ENCODE measurements at regions not wholly inside any gene's neighbourhood (a gene's known extent, or its start where the extent isn't known, plus 50 kb on each side); places are given as distances from the start of the nearest gene placed in this dataset.

GRCh38 chr21:29396951-29397455 lies 98.3 kb downstream of the BACH1 start:
- DNase-seq (ENCODE audit: low read depth, low spot score): no peak
- in situ Hi-C loops (cut with HindIII; ENCODE audit: low pct_unique_long_range_greater_than_20kb, low sequenced_read_pairs): no loop called here

GRCh38 chr21:29403301-29403700 lies 104.6 kb downstream of the BACH1 start:
- no peak for DNase-seq (ENCODE audit: low read depth, low spot score)
- in situ Hi-C loops (cut with HindIII; ENCODE audit: low pct_unique_long_range_greater_than_20kb, low sequenced_read_pairs): no loop called here

- in situ Hi-C loops (cut with HindIII; ENCODE audit: low pct_unique_long_range_greater_than_20kb, low sequenced_read_pairs): no loop called here
- no peak for DNase-seq (ENCODE audit: low read depth, low spot score)
These were observed 105.3 kb downstream of the BACH1 start for GRCh38 chr21:29403922-29404538.

DNA sequence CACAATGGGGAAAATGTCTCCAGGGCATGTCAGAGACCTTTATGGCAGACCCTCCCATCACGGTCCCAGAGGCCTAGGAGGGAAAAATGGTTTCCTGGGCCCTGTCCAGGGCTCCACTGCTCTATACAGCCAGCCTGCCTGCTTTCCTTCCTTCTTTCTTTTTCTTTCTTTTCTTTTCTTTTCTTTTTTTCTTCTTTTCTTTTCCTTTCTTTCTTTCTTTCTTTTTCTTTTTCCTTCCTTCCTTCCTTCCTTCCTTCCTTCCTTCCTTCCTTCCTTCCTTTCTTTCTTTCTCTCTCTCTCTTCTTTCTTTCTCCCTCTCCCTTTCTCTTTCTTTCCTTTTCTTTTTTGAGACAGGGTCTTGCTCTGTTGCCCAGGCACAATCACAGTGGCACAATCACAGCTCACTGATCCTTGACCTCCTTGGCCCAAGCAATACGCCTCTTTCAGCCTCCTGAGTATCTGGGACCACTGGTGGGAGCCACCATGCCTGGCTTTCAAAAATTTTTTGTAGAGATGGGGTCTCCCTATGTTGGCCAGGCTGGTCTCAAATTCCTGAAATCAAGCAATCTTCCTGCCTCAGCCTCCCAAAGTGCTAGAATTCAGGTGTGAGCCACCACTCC lies 106.9 kb downstream of the BACH1 start:
- in situ Hi-C loops (cut with HindIII; ENCODE audit: low pct_unique_long_range_greater_than_20kb, low sequenced_read_pairs): no loop called here
- no peak for DNase-seq (ENCODE audit: low read depth, low spot score)

DNA sequence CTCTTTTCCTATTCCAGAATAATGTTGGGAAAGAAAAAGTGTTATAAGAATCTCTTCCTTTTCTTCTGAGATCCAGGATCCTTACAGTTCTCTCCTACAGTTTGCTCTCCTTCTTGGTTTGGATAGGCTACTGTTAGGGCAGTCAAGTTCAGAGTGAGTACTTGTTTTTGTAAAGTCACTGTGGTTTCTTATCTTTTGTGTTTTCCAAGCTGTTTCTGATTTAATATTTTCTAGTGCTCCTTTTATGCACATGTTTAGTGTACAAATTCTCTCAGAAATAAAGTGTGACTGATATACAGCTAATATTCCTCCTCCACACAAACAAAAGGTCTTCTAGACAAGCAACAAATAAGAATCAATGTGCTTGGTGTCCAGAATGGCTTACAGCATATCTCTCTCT lies 107.7 kb downstream of the BACH1 start:
- no peak for DNase-seq (ENCODE audit: low read depth, low spot score)
- in situ Hi-C loops (cut with HindIII; ENCODE audit: low pct_unique_long_range_greater_than_20kb, low sequenced_read_pairs): no loop called here

- no peak for DNase-seq (ENCODE audit: low read depth, low spot score)
- in situ Hi-C loops (cut with HindIII; ENCODE audit: low pct_unique_long_range_greater_than_20kb, low sequenced_read_pairs): no loop called here
These were observed 108.8 kb downstream of the BACH1 start for GRCh38 chr21:29407571-29407970.

- in situ Hi-C loops (cut with HindIII; ENCODE audit: low pct_unique_long_range_greater_than_20kb, low sequenced_read_pairs): no loop called here
These were observed 115.0 kb downstream of the BACH1 start for GRCh38 chr21:29413683-29414082.

GRCh38 chr21:29416268-29416667 lies 117.5 kb downstream of the BACH1 start:
- peak; percentile 24 for DNase-seq (ENCODE audit: low read depth, low spot score)
- in situ Hi-C loops (cut with HindIII; ENCODE audit: low pct_unique_long_range_greater_than_20kb, low sequenced_read_pairs): no loop called here

More at GRCh38 chr21:29413683-29414082, 115.0 kb downstream of the BACH1 start:
- DNase-seq (ENCODE audit: low read depth, low spot score): no peak

- no peak for DNase-seq (ENCODE audit: low read depth, low spot score)
- in situ Hi-C loops (cut with HindIII; ENCODE audit: low pct_unique_long_range_greater_than_20kb, low sequenced_read_pairs): no loop called here
These were observed 120.1 kb downstream of the BACH1 start for GRCh38 chr21:29418813-29419212.

DNA sequence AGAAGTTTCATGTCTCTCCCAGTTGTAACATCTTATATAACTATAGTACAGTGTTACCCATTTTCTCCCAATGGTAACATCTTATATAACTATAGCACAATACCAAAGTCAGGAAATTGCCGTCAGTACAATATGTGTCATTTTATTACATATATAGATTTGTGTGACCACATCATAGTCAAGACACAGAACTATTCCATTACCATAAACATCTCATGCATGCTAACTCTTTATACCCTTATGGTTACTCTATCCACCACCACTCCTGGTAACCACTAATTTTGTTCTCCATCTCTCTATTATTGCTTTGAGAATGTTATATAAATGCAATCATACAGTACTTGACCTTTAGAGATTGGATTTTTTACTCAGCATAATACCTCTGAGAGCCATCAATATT lies 120.7 kb downstream of the BACH1 start:
- DNase-seq (ENCODE audit: low read depth, low spot score): no peak
- in situ Hi-C loops (cut with HindIII; ENCODE audit: low pct_unique_long_range_greater_than_20kb, low sequenced_read_pairs): no loop called here

GRCh38 chr21:29423099-29423870 lies 124.6 kb downstream of the BACH1 start:
- in situ Hi-C loops (cut with HindIII; ENCODE audit: low pct_unique_long_range_greater_than_20kb, low sequenced_read_pairs): no loop called here
- DNase-seq (ENCODE audit: low read depth, low spot score): peak; percentile 75

DNA sequence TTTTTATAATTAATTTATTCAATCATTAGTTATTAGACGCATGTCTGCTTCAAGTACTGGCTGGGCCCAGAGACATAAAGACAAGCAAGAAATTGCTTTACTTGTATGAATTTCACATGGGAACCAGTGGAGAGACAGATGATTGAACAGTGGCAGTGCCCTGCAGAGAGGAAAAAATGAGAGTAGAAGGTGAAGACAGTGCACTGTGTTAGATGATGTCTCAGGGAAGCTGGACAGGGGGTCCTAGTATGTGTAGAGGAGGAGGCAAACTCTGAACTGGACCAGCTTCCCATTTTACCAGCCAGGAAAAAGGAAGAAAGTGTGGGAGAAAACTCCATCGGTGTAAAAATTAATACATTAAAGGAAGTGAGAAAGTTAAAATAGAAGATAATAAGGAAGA lies 126.0 kb downstream of the BACH1 start:
- no peak for DNase-seq (ENCODE audit: low read depth, low spot score)
- in situ Hi-C loops (cut with HindIII; ENCODE audit: low pct_unique_long_range_greater_than_20kb, low sequenced_read_pairs): no loop called here

DNA sequence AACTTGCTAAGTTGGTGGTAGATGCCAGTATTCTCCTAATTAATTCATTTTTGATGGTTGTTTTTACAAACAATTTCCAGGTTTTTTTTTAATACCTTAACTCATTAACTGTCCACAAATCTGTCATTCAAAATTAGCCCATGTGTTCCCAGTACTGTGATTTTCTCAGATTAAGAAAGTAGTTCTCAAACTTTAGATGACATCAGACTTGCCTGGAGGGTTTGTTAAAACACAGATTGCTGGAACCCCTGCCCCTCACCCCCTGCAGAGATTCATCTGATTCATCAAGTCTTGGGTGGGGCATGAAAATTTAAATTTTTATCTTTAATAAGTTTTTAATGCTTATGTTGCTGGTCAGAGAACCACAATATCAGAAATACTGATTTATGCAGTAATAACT lies 130.5 kb downstream of the BACH1 start:
- in situ Hi-C loops (cut with HindIII; ENCODE audit: low pct_unique_long_range_greater_than_20kb, low sequenced_read_pairs): no loop called here
- DNase-seq (ENCODE audit: low read depth, low spot score): no peak

GRCh38 chr21:29430030-29430429 lies 131.3 kb downstream of the BACH1 start:
- in situ Hi-C loops (cut with HindIII; ENCODE audit: low pct_unique_long_range_greater_than_20kb, low sequenced_read_pairs): no loop called here
- DNase-seq (ENCODE audit: low read depth, low spot score): no peak

DNA sequence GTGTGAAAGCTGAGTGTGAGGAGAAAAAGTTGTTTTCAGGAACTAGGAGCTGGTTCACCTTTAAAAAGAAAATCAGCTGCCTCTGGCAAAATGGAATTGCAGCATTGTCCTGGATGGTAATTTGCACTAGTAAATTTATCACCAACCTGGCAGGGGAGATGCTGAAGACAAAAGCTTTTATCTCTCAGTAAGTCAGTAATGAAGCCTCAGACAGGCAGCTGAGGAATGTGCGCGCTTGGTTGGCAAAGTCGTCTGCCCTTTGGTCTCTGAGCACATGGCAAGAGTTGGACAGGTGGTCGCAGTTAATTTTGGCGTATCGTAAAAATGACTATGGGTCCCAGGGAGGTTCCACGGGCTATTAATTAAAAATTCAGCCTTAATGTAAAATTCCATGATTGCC lies 131.9 kb downstream of the BACH1 start:
- in situ Hi-C loops (cut with HindIII; ENCODE audit: low pct_unique_long_range_greater_than_20kb, low sequenced_read_pairs): no loop called here
- no peak for DNase-seq (ENCODE audit: low read depth, low spot score)

DNA sequence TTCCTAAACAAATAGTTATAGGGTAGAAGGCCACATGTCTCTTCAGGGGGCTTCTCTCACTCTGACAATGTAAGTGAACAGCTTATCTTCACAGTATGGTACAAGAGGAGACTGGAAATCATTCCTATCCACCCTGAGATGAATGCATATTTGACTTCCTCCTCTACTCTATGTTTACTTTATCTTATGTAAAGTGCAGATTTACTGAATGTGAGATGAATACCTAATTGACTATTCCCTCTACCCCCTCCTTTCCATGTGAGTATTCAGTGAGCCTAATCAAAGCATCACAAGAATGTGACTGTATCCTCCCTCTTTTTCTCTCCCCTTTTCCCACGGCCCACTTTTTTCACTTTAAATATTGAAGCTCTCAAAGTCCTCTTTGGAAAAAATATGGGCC lies 132.5 kb downstream of the BACH1 start:
- DNase-seq (ENCODE audit: low read depth, low spot score): no peak
- in situ Hi-C loops (cut with HindIII; ENCODE audit: low pct_unique_long_range_greater_than_20kb, low sequenced_read_pairs): no loop called here

DNA sequence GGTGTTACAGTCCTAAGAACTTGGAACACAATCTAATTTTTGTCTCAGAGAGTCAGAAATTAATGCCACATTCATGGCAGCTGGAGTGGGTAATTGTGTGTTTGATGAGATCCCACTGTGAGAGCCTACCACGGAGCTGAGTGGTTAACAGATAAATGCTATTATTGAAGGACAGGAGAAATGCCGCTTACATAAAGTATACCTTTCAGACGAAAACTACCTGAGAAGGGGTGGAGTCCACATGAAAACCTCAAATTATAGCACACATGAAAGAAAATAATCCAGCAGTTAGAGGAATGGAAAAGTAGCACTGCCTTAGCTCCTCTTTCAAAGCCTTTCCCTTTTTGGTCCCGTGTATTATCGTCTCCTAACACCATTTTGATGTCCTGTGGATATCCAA lies 133.0 kb downstream of the BACH1 start:
- in situ Hi-C loops (cut with HindIII; ENCODE audit: low pct_unique_long_range_greater_than_20kb, low sequenced_read_pairs): no loop called here
- no peak for DNase-seq (ENCODE audit: low read depth, low spot score)

DNA sequence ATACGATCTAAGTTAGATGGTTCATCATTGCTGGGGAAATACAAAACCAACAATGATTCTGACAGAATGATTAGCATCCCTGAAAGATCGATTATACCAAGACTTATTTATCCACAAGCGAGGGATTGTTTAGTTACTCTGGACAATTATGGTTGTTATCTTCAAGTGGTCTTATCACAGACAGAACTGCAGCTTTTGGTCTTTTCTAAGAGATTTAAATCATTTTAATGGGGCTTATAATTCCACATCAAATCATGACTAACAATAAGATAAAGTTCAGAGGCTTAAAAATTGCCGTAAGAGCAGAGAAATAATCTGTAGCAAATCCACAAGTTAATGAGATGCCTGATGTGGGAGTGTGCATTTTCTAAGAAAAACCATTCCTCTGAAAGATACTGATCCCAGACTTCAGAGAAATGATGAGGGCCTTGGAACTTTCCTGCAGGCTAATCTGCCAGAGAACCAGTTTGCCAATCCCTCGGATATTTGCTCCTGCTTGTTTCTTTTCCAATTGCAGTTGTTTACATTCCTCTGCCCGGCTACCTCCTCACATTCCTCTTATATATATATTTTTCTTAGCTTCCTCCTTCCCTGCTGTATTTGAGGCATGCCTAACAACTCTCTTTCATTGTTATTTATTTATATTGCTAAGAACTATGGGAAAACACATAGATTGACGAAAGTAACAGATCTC lies 134.8 kb downstream of the BACH1 start:
- in situ Hi-C loops (cut with HindIII; ENCODE audit: low pct_unique_long_range_greater_than_20kb, low sequenced_read_pairs): no loop called here
- no peak for DNase-seq (ENCODE audit: low read depth, low spot score)

Data from SK-MEL-5 (cell line).